PFSK-1 (cell line): ENCODE measurements at regions not wholly inside any gene's neighbourhood (a gene's known extent, or its start where the extent isn't known, plus 50 kb on each side); places are given as distances from the start of the nearest gene placed in this dataset.

ENCODE experiments used
- FOXP2 ChIP-seq: optimal IDR thresholded peaks from 2 replicates; pipeline ENCODE3; 2011; ENCODE audit warnings: borderline replicate concordance, control low read depth, inconsistent platforms; ENCODE audit not compliant: insufficient read depth; ENCODE audit errors: extremely low read length, extremely low read depth
- POLR2AphosphoS5 ChIP-seq: IDR thresholded peaks from 2 replicates; pipeline ENCODE4 v1.6.1; 2012; ENCODE audit warnings: low read depth, mild to moderate bottlenecking, control low read depth, low read length, moderate library complexity
- SIN3A ChIP-seq: IDR thresholded peaks from 2 replicates; pipeline ENCODE4 v1.6.1; 2012; ENCODE audit warnings: mild to moderate bottlenecking, low read length, moderate library complexity, borderline replicate concordance; ENCODE audit not compliant: insufficient read depth
- TAF1 ChIP-seq: IDR thresholded peaks from 2 replicates; pipeline ENCODE4 v1.6.1; 2012; ENCODE audit warnings: low read length, control low read depth, borderline replicate concordance; ENCODE audit not compliant: insufficient read depth
- TF ChIP-seq, protein P1 (sequence below), 2 experiments: IDR thresholded peaks; 2 replicates each; pipeline versions ENCODE4 v1.6.1 to v1.8.0; 2011 to 2012; ENCODE audit warnings: low read depth in 2 of 2, low read length in 2 of 2, control low read depth in 1 of 2, inconsistent platforms in 1 of 2, mild to moderate bottlenecking in 1 of 2, moderate library complexity in 1 of 2; ENCODE audit not compliant: insufficient read depth in 1 of 2

DNA sequence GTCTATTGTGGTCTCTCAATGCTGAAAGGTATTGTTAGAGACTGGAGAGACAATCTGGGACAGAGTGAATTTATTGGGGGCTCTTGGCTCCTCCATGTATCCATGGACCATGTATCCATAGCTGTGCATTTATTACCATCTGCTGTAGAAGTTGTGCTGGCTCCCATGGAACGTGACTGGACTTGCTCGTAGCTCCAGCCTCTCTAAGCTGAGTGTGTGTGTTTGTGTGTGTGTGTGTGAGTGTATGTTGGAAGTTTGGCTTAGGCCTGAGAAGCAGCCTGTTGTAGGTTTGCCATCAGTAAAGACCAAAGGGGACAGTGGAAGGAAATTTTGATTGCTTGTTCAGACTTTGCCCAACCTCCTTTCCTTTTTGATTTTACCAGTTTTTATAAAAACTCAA is 105.7 kb upstream of the USP24 start:
- TF ChIP-seq, protein P1, sequence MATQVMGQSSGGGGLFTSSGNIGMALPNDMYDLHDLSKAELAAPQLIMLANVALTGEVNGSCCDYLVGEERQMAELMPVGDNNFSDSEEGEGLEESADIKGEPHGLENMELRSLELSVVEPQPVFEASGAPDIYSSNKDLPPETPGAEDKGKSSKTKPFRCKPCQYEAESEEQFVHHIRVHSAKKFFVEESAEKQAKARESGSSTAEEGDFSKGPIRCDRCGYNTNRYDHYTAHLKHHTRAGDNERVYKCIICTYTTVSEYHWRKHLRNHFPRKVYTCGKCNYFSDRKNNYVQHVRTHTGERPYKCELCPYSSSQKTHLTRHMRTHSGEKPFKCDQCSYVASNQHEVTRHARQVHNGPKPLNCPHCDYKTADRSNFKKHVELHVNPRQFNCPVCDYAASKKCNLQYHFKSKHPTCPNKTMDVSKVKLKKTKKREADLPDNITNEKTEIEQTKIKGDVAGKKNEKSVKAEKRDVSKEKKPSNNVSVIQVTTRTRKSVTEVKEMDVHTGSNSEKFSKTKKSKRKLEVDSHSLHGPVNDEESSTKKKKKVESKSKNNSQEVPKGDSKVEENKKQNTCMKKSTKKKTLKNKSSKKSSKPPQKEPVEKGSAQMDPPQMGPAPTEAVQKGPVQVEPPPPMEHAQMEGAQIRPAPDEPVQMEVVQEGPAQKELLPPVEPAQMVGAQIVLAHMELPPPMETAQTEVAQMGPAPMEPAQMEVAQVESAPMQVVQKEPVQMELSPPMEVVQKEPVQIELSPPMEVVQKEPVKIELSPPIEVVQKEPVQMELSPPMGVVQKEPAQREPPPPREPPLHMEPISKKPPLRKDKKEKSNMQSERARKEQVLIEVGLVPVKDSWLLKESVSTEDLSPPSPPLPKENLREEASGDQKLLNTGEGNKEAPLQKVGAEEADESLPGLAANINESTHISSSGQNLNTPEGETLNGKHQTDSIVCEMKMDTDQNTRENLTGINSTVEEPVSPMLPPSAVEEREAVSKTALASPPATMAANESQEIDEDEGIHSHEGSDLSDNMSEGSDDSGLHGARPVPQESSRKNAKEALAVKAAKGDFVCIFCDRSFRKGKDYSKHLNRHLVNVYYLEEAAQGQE (IDR thresholded peaks at IDR 0.05; ENCODE audit: insufficient read depth in 1 of 2, low read depth in 2 of 2, low read length in 2 of 2) = no peak
- no peak for TF ChIP-seq POLR2AphosphoS5
- TF ChIP-seq TAF1 = no peak
- TF ChIP-seq SIN3A = no peak
- TF ChIP-seq FOXP2 = no peak
